HG02884 (cell line): ENCODE measurements at regions not wholly inside any gene's neighbourhood (a gene's known extent, or its start where the extent isn't known, plus 50 kb on each side); places are given as distances from the start of the nearest gene placed in this dataset.
"Not testable (repeated sequence)": the region's sequence is repeated elsewhere in the genome, so short reads cannot be mapped to it uniquely, and the experiment has no call there.

Experiments
- ATAC-seq: cut with Tn5 transposase; IDR thresholded peaks from one replicate; pipeline ENCODE4 v1.9.1; 2021; ENCODE audit warnings: mild to moderate bottlenecking, moderate library complexity; ENCODE audit not compliant: unreplicated experiment

- ATAC-seq: not testable (repeated sequence)
Measured at GRCh38 chr1:120282744-120283464, 106.6 kb upstream of the SEC22B start.

- ATAC-seq: not testable (repeated sequence)
Measured at GRCh38 chr1:120278259-120278610, 101.9 kb upstream of the SEC22B start.

GRCh38 chr1:120277428-120278258 lies 101.3 kb upstream of the SEC22B start:
- not testable (repeated sequence) for ATAC-seq

GRCh38 chr1:120276710-120277109 lies 100.4 kb upstream of the SEC22B start:
- not testable (repeated sequence) for ATAC-seq

GRCh38 chr1:120274438-120274837 lies 98.1 kb upstream of the SEC22B start:
- not testable (repeated sequence) for ATAC-seq

GRCh38 chr1:120273363-120273762 lies 97.0 kb upstream of the SEC22B start:
- ATAC-seq: not testable (repeated sequence)

- ATAC-seq: not testable (repeated sequence)
Measured at GRCh38 chr1:120272242-120272641, 95.9 kb upstream of the SEC22B start.

- not testable (repeated sequence) for ATAC-seq
Measured at GRCh38 chr1:120271561-120272221, 95.4 kb upstream of the SEC22B start.

- ATAC-seq: not testable (repeated sequence)
Measured at GRCh38 chr1:120267894-120268551, 91.7 kb upstream of the SEC22B start.

GRCh38 chr1:120264564-120264963 lies 88.2 kb upstream of the SEC22B start:
- ATAC-seq: not testable (repeated sequence)

- ATAC-seq: not testable (repeated sequence)
Measured at GRCh38 chr1:120262791-120263751, 86.8 kb upstream of the SEC22B start.

- not testable (repeated sequence) for ATAC-seq
Measured at GRCh38 chr1:120257778-120258105, 81.4 kb upstream of the SEC22B start.

GRCh38 chr1:120257064-120257777 lies 80.9 kb upstream of the SEC22B start:
- ATAC-seq: not testable (repeated sequence)

GRCh38 chr1:120250756-120251155 lies 74.4 kb upstream of the SEC22B start:
- not testable (repeated sequence) for ATAC-seq

- ATAC-seq: not testable (repeated sequence)
Measured at GRCh38 chr1:120248726-120249427, 72.6 kb upstream of the SEC22B start.

- not testable (repeated sequence) for ATAC-seq
Measured at GRCh38 chr1:120248203-120248602, 71.9 kb upstream of the SEC22B start.

- not testable (repeated sequence) for ATAC-seq
Measured at GRCh38 chr1:120243867-120244266, 67.5 kb upstream of the SEC22B start.

- ATAC-seq: not testable (repeated sequence)
Measured at GRCh38 chr1:120242582-120242981, 66.3 kb upstream of the SEC22B start.

GRCh38 chr1:120241868-120242267 lies 65.5 kb upstream of the SEC22B start:
- not testable (repeated sequence) for ATAC-seq
